ENCODE measurements at regions not wholly inside any gene's neighbourhood (a gene's known extent, or its start where the extent isn't known, plus 50 kb on each side); places are given as distances from the start of the nearest gene placed in this dataset.
A peak's percentile ranks its signal among the peaks of the same experiment; 100 is the strongest.

DNA sequence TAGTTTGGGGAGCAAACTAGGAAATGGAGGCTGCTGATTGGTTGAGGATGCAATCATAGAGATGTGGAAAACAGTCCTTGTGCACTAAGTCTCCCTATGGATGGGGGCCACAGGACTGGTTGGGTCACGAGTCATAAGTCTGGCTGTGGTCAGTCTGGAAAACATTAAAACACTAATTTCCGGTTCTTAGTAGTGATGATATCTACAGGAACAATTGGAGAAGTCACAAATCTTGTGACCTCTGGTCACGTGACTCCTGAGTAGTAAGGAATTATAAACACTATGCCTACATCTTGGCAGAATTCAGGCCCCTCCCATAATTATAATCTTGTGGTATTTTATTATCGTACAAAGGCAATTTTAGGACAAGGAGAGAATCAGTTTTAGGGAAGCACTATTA, 317.3 kb upstream of the ARPP21 start:
- no peak for DNase-seq (ENCODE audit: low spot score)
- no peak for FAIRE-seq

GRCh38 chr3:35335703-35336102, 303.6 kb upstream of the ARPP21 start:
- FAIRE-seq: no peak

GRCh38 chr3:35336601-35337000, 302.7 kb upstream of the ARPP21 start:
- no peak for DNase-seq (ENCODE audit: low spot score)
- FAIRE-seq: no peak

More at GRCh38 chr3:35335703-35336102, 303.6 kb upstream of the ARPP21 start:
- DNase-seq (ENCODE audit: low spot score): no peak

DNA sequence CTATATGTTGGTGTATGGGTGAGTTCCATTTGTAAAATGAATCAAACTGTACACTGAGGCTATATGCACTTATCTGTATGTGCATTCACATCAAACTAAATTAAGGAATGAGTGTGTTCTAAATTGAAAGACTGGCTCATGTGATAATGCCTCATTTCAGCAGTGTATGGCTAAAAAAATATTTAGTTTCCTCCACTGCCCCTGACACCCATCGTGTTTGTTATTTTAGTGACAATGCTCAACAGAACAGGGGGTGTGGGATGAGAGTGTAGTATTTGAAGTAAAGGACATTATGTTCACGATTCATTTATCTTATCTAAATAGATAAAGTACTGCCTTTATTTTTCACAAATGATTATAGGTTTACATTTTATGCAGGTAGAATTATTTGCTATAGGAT, 301.1 kb upstream of the ARPP21 start:
- FAIRE-seq: no peak
- DNase-seq (ENCODE audit: low spot score): no peak

- DNase-seq (ENCODE audit: low spot score) (no peak), FAIRE-seq (no peak)
Observed at GRCh38 chr3:35380196-35380595, 259.1 kb upstream of the ARPP21 start.

DNA sequence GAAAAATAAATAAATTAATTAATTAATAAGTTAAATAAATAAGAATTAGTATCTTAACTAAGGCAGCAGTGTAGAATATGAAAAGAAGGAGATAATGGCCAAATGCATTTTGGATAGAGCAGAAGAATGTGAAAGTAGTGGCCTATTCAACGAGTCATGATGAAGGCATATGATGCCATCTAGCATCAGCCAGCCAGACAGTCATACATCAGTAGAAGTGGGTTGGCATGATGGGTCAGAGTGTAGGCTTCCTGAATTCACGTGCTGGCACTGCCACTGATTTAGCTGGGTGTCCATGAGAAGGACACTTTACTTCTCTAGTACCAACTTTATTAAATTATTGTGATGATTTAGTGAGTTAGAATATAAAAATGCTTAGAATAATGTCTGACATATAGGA, 256.1 kb upstream of the ARPP21 start:
- FAIRE-seq: no peak

GRCh38 chr3:35383719-35384555, 255.4 kb upstream of the ARPP21 start:
- DNase-seq (ENCODE audit: low spot score): peak; percentile 42
- FAIRE-seq: no peak

More for the DNA sequence above, 256.1 kb upstream of the ARPP21 start:
- DNase-seq (ENCODE audit: low spot score): no peak

DNA sequence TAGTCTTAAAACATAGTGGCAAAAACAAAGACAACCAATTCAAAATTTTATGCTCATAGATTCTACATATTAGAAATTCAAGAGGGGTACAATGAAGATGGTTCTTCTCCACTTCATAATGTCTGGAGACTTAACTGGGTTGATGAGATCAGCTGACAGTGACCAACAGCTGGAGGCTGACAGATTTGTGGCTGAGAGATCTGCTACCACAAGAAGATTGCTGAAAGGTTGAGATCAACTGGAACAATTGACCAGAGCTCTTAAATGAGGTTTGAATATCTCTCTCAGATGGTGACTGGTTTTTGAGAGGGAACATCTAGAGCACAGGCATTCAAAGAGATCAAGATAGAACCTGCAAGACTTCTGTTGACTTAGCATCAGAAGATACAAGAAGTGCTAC, 254.1 kb upstream of the ARPP21 start:
- FAIRE-seq (no peak), DNase-seq (ENCODE audit: low spot score) (no peak)

GRCh38 chr3:35389907-35390306, 249.4 kb upstream of the ARPP21 start:
- DNase-seq (ENCODE audit: low spot score) (no peak), FAIRE-seq (no peak)

DNA sequence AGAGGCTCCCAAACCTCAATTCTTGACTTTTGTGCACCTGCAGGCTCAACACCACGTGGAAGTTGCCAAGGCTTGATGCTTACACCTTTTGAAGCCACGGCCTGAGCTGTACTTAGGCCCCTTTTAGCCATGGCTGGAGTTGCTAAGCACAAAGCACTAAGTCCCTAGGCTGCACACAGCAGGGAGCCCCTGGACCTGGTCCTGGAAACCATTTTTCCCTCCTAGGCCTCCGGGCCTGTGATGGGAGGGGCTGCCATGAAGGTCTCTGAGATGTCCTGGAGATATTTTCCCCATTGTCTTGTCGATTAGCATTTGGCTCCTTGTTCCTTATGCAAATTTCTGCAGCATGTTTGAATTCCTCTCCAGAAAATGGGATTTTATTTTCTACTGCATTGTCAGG, 247.1 kb upstream of the ARPP21 start:
- no peak for DNase-seq (ENCODE audit: low spot score)
- no peak for FAIRE-seq

- no peak for FAIRE-seq
- peak; percentile 4 for DNase-seq (ENCODE audit: low spot score)
Observed at GRCh38 chr3:35393901-35394799, 245.2 kb upstream of the ARPP21 start.

- no peak for FAIRE-seq
- no peak for DNase-seq (ENCODE audit: low spot score)
Observed at GRCh38 chr3:35394905-35395304, 244.4 kb upstream of the ARPP21 start.

GRCh38 chr3:35401671-35402070, 237.7 kb upstream of the ARPP21 start:
- no peak for FAIRE-seq
- DNase-seq (ENCODE audit: low spot score): no peak

GRCh38 chr3:35404571-35404970, 234.8 kb upstream of the ARPP21 start:
- DNase-seq (ENCODE audit: low spot score) (no peak), FAIRE-seq (no peak)

GRCh38 chr3:35408882-35409281, 230.4 kb upstream of the ARPP21 start:
- DNase-seq (ENCODE audit: low spot score): no peak
- FAIRE-seq: no peak

DNA sequence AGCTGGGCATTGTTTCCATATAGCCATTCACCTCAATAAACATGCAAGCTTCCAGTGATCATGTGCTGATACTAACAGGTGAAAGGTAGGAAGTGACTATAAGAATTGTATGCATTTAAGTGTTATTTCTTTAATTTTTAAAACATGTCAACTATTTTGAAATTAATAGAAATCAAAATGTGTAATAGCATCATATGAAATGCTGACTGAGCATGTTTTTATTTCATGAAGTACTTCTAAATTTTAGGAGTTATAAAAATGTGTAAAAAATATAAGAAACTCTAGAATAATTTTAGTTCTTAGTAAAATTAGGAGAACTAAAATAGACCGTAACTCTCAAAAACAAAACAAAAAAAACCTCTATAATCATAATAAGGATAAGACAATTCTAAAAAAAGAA, 229.3 kb upstream of the ARPP21 start:
- DNase-seq (ENCODE audit: low spot score): no peak
- FAIRE-seq: no peak

GRCh38 chr3:35413483-35413882, 225.8 kb upstream of the ARPP21 start:
- FAIRE-seq (no peak), DNase-seq (ENCODE audit: low spot score) (no peak)

DNA sequence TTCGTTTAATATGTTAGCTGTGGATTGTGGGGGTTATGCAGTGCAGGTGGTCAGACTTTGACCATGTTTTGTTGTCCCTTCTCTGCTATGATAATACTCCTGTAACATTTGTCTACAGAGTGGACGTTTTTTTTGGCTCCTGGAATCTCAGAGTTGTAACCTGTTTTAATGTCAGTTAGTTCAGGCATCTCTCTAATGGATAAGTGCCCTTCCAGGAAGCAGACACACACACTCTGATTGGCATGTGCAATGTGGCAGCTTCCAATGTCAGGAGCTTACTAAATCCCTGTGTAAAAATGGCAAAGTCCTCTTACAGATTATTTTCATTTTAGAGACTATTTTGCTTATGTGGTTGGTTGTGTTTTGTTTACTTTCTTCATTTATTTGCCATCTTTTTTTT, 222.2 kb upstream of the ARPP21 start:
- DNase-seq (ENCODE audit: low spot score): no peak
- no peak for FAIRE-seq

DNA sequence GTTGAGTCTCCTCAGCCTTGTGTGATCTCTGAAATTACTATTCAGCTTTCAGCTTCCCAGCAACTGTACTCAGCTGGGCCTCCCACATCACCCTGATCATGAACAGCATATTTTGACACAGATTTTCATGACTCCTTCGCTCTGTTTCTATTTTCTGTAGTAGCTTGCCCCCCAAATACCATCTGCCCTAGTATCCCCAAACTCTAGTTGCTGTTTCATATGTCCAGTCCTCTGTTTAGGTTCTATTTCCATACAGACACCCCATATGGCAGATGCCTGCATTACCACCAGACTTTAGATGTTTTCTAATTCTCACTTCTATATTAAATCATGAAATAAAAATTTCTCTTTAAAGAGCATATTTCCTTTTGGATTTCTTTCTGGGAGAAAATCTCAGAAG, 217.2 kb upstream of the ARPP21 start:
- FAIRE-seq: no peak
- DNase-seq (ENCODE audit: low spot score): no peak

- FAIRE-seq (no peak), DNase-seq (ENCODE audit: low spot score) (peak; percentile 10)
Observed at GRCh38 chr3:35422836-35423601, 216.3 kb upstream of the ARPP21 start.

GRCh38 chr3:35426366-35426958, 212.9 kb upstream of the ARPP21 start:
- DNase-seq (ENCODE audit: low spot score): no peak
- no peak for FAIRE-seq

All from urothelium cell line (cell line).